ENCODE measurements at regions not wholly inside any gene's neighbourhood (a gene's known extent, or its start where the extent isn't known, plus 50 kb on each side); places are given as distances from the start of the nearest gene placed in this dataset.

GRCh38 chr1:186568221-186568620, 107.3 kb upstream of the PDC start:
- Histone ChIP-seq H3K4me1 (ENCODE audit: control insufficient read depth in 2 of 3, insufficient read depth in 2 of 3, low read depth in 1 of 3, low read length in 3 of 3) (no peaks in the 10 kb centered on the region), H3K9me3 (ENCODE audit: control insufficient read depth in 2 of 3, insufficient read depth in 1 of 3, low read length in 3 of 3) (no peaks in the 10 kb centered on the region), H3K27ac (ENCODE audit: low read depth in 2 of 2, low read length in 2 of 2) (no peak overlapping the region), H3K9ac (ENCODE audit: low read length in 3 of 3) (no peak overlapping the region), H3K27me3 (ENCODE audit: control insufficient read depth, insufficient read depth, low read length) (no peaks in the 10 kb centered on the region), H3K36me3 (ENCODE audit: control insufficient read depth in 2 of 3, insufficient read depth in 3 of 3, low read length in 3 of 3) (no peaks in the 10 kb centered on the region), H3K4me3 (ENCODE audit: low read length in 3 of 3) (no peak overlapping the region)
- intact Hi-C loops (cut with DNase I), result no loop called here
- FAIRE-seq (no peak), DNase-seq (no peak)
- TF ChIP-seq CTCF (IDR thresholded peaks at IDR 0.05; ENCODE audit: borderline replicate concordance, extremely low read depth, insufficient read depth), result no peak

- Histone ChIP-seq H3K36me3 (ENCODE audit: control insufficient read depth in 2 of 3, insufficient read depth in 3 of 3, low read length in 3 of 3) (no peaks in the 10 kb centered on the region), H3K4me3 (ENCODE audit: low read length in 3 of 3) (no peak overlapping the region), H3K27me3 (ENCODE audit: control insufficient read depth, insufficient read depth, low read length) (no peaks in the 10 kb centered on the region), H3K9ac (ENCODE audit: low read length in 3 of 3) (no peak overlapping the region), H3K9me3 (ENCODE audit: control insufficient read depth in 2 of 3, insufficient read depth in 1 of 3, low read length in 3 of 3) (no peaks in the 10 kb centered on the region), H3K27ac (ENCODE audit: low read depth in 2 of 2, low read length in 2 of 2) (no peak overlapping the region), H3K4me1 (ENCODE audit: control insufficient read depth in 2 of 3, insufficient read depth in 2 of 3, low read depth in 1 of 3, low read length in 3 of 3) (no peaks in the 10 kb centered on the region)
- intact Hi-C loops (cut with DNase I), result no loop called here
- no peak for FAIRE-seq
- no peak for DNase-seq
- TF ChIP-seq CTCF (IDR thresholded peaks at IDR 0.05; ENCODE audit: borderline replicate concordance, extremely low read depth, insufficient read depth), result no peak
Measured at GRCh38 chr1:186566140-186566855, 105.4 kb upstream of the PDC start.

GRCh38 chr1:186564582-186564981, 103.7 kb upstream of the PDC start:
- H3K9me3 ChIP-seq (ENCODE audit: control insufficient read depth in 2 of 3, insufficient read depth in 1 of 3, low read length in 3 of 3), result no peaks in the 10 kb centered on the region
- FAIRE-seq (no peak), DNase-seq (no peak)
- intact Hi-C loops (cut with DNase I), result no loop called here
- no peaks in the 10 kb centered on the region for H3K4me1 ChIP-seq (ENCODE audit: control insufficient read depth in 2 of 3, insufficient read depth in 2 of 3, low read depth in 1 of 3, low read length in 3 of 3)
- no peak overlapping the region for H3K9ac ChIP-seq (ENCODE audit: low read length in 3 of 3)
- no peaks in the 10 kb centered on the region for H3K27me3 ChIP-seq (ENCODE audit: control insufficient read depth, insufficient read depth, low read length)
- H3K4me3 ChIP-seq (ENCODE audit: low read length in 3 of 3), result no peak overlapping the region
- TF ChIP-seq CTCF (IDR thresholded peaks at IDR 0.05; ENCODE audit: borderline replicate concordance, extremely low read depth, insufficient read depth), result no peak
- no peaks in the 10 kb centered on the region for H3K36me3 ChIP-seq (ENCODE audit: control insufficient read depth in 2 of 3, insufficient read depth in 3 of 3, low read length in 3 of 3)
- H3K27ac ChIP-seq (ENCODE audit: low read depth in 2 of 2, low read length in 2 of 2), result no peak overlapping the region
